H1 (cell line): ENCODE measurements at regions not wholly inside any gene's neighbourhood (a gene's known extent, or its start where the extent isn't known, plus 50 kb on each side); places are given as distances from the start of the nearest gene placed in this dataset.

Source experiments
- CTCF ChIA-PET: fragments of 300-600 bp; sonication (Branson Sonifier 250); formaldehyde crosslinking; loops from one replicate; lab custom pipeline; 2021; ENCODE audit not compliant: partially characterized antibody; lab: Charles Lee
- POLR2A ChIA-PET: fragments of 300-600 bp; sonication (Branson Sonifier 250); formaldehyde crosslinking; loops from one replicate; lab custom pipeline; 2021; ENCODE audit warnings: inconsistent platforms; ENCODE audit not compliant: partially characterized antibody; lab: Charles Lee
- DNase-seq, 2 experiments: peaks; one replicate each; pipeline versions ENCODE4 v3.0.0 to v3.0.0-alpha.2; 2010 to 2022; ENCODE audit warnings: low spot score in 2 of 2, low read depth in 1 of 2, mixed read lengths in 1 of 2
- FAIRE-seq: peaks from 2 replicates; lab custom pipeline; 2011; peaks lifted over from hg19 to GRCh38; lab: Jason Lieb, UNC
- H2AFZ ChIP-seq: 2 replicates; pipeline ENCODE4 v1.8.1; 2012; ENCODE audit warnings: low read length, inconsistent platforms
- H2AK5ac ChIP-seq: 2 replicates; pipeline ENCODE4 v1.6.1; 2013; ENCODE audit warnings: low read depth, low read length
- H2BK120ac ChIP-seq: replicated peaks from 2 replicates; pipeline ENCODE3; 2013; ENCODE audit warnings: low read depth, low read length, inconsistent platforms
- H2BK12ac ChIP-seq: 2 replicates; pipeline ENCODE4 v1.6.1; 2013; ENCODE audit warnings: low read depth, low read length
- H2BK15ac ChIP-seq: 2 replicates; pipeline ENCODE4 v1.6.1; 2013; ENCODE audit warnings: low read length
- H2BK20ac ChIP-seq: 2 replicates; pipeline ENCODE4 v1.6.1; 2013; ENCODE audit warnings: low read length
- H2BK5ac ChIP-seq: 2 replicates; pipeline ENCODE4 v1.6.1; 2013; ENCODE audit warnings: low read depth, low read length
- H3K14ac ChIP-seq: 2 replicates; pipeline ENCODE4 v1.6.1; 2013; ENCODE audit warnings: inconsistent platforms; ENCODE audit not compliant: insufficient read length
- H3K18ac ChIP-seq: 2 replicates; pipeline ENCODE4 v1.6.1; 2013; ENCODE audit warnings: low read length; ENCODE audit errors: extremely low read depth
- H3K23ac ChIP-seq: 2 replicates; pipeline ENCODE4 v1.6.1; 2013; ENCODE audit warnings: inconsistent platforms; ENCODE audit not compliant: insufficient read length
- H3K23me2 ChIP-seq: 2 replicates; pipeline ENCODE4 v1.6.1; 2013; ENCODE audit warnings: low read depth, low read length
- H3K27ac ChIP-seq: 2 replicates; pipeline ENCODE4 v1.6.1; 2011; ENCODE audit warnings: low read depth, low read length, inconsistent platforms
- H3K27me3 ChIP-seq, 4 experiments: replicated peaks in 1 of 4; 1 replicate in 1 of 4; 2 replicates in 3 of 4; pipeline versions ENCODE4 v1.6.1 to v1.8.1; 2011 to 2013; ENCODE audit warnings: low read length in 3 of 4, mild to moderate bottlenecking in 3 of 4, inconsistent platforms in 2 of 4, mixed read lengths in 2 of 4, moderate library complexity in 1 of 4; ENCODE audit not compliant: control insufficient read depth in 3 of 4, insufficient read depth in 3 of 4; ENCODE audit errors: extremely low read depth in 1 of 4
- H3K36me3 ChIP-seq, 4 experiments: 2 replicates each; pipeline versions ENCODE4 v1.6.1 to v1.8.1; 2011 to 2013; ENCODE audit warnings: mild to moderate bottlenecking in 4 of 4, low read length in 3 of 4, moderate library complexity in 2 of 4, control low read depth in 1 of 4, inconsistent platforms in 1 of 4; ENCODE audit not compliant: insufficient read depth in 4 of 4, control insufficient read depth in 2 of 4
- H3K4ac ChIP-seq: replicated peaks from 2 replicates; pipeline ENCODE3; 2013; ENCODE audit warnings: low read length, low read depth, mixed read lengths, inconsistent platforms; ENCODE audit not compliant: insufficient read length
- H3K4me1 ChIP-seq, 4 experiments: replicated peaks in 1 of 4; 1 replicate in 1 of 4; 2 replicates in 3 of 4; pipeline versions ENCODE4 v1.6.1 to v1.8.1; 2011 to 2013; ENCODE audit warnings: low read length in 3 of 4, inconsistent platforms in 2 of 4, mixed read lengths in 1 of 4; ENCODE audit not compliant: insufficient read depth in 4 of 4, control insufficient read depth in 3 of 4
- H3K4me2 ChIP-seq, 2 experiments: 2 replicates each; pipeline versions ENCODE4 v1.6.1 to v1.8.1; 2011 to 2013; ENCODE audit warnings: low read depth in 2 of 2, low read length in 2 of 2, control low read depth in 1 of 2, inconsistent platforms in 1 of 2, mild to moderate bottlenecking in 1 of 2; ENCODE audit not compliant: insufficient read depth in 1 of 2
- H3K4me3 ChIP-seq, 4 experiments: fragments of 200-600, 300-600 bp in 1 of 4; sonication (generic), shearing (Covaris generic), sonication (Bioruptor Twin) in 1 of 4; 2 replicates each; pipeline versions ENCODE4 v1.5.1 to v1.8.1; 2011 to 2016; ENCODE audit warnings: low read length in 4 of 4, low read depth in 3 of 4, control low read depth in 2 of 4, inconsistent platforms in 2 of 4, mild to moderate bottlenecking in 2 of 4, mixed read lengths in 1 of 4, moderate library complexity in 1 of 4; ENCODE audit not compliant: insufficient read depth in 2 of 4; ENCODE audit errors: extremely low read depth in 1 of 4
- H3K56ac ChIP-seq: replicated peaks from 2 replicates; pipeline ENCODE3; 2013; ENCODE audit warnings: low read depth, mild to moderate bottlenecking, mixed read lengths, low read length, inconsistent platforms; ENCODE audit not compliant: insufficient read length
- H3K79me1 ChIP-seq: 2 replicates; pipeline ENCODE4 v1.6.1; 2013; ENCODE audit warnings: low read depth, low read length, control low read depth
- H3K79me2 ChIP-seq, 2 experiments: 2 replicates each; pipeline versions ENCODE4 v1.6.1 to v1.8.1; 2012 to 2013; ENCODE audit warnings: low read length in 2 of 2, mild to moderate bottlenecking in 2 of 2, inconsistent platforms in 1 of 2; ENCODE audit not compliant: insufficient read depth in 2 of 2, control insufficient read depth in 1 of 2
- H3K9ac ChIP-seq, 4 experiments: replicated peaks in 1 of 4; 1 replicate in 1 of 4; 2 replicates in 3 of 4; pipeline versions ENCODE4 v1.6.1 to v1.8.1; 2011 to 2013; ENCODE audit warnings: low read depth in 3 of 4, low read length in 3 of 4, control low read depth in 2 of 4, mild to moderate bottlenecking in 2 of 4, moderate library complexity in 2 of 4, inconsistent platforms in 1 of 4; ENCODE audit errors: extremely low read depth in 1 of 4
- H3K9me3 ChIP-seq, 2 experiments: 2 replicates each; pipeline versions ENCODE4 v1.6.1 to v1.8.1; 2012 to 2013; ENCODE audit warnings: mild to moderate bottlenecking in 2 of 2, moderate library complexity in 2 of 2, control low read depth in 1 of 2, inconsistent platforms in 1 of 2, low read depth in 1 of 2, low read length in 1 of 2, mixed read lengths in 1 of 2; ENCODE audit not compliant: insufficient read depth in 2 of 2
- H4K20me1 ChIP-seq, 2 experiments: replicated peaks in 1 of 2; 2 replicates each; pipeline versions ENCODE3 to v1.8.1; 2011 to 2013; ENCODE audit warnings: inconsistent platforms in 2 of 2, low read length in 2 of 2, mild to moderate bottlenecking in 1 of 2; ENCODE audit not compliant: insufficient read depth in 2 of 2, control insufficient read depth in 1 of 2
- H4K5ac ChIP-seq: 2 replicates; pipeline ENCODE4 v1.6.1; 2013; ENCODE audit warnings: low read length, low read depth, mixed read lengths, inconsistent platforms; ENCODE audit not compliant: insufficient read length
- H4K8ac ChIP-seq: 2 replicates; pipeline ENCODE4 v1.8.0; 2013; ENCODE audit warnings: mild to moderate bottlenecking, moderate library complexity, low read length, inconsistent platforms; ENCODE audit not compliant: insufficient read depth; ENCODE audit errors: extremely low read depth
- H4K91ac ChIP-seq: replicated peaks from 2 replicates; pipeline ENCODE3; 2013; ENCODE audit warnings: low read length, mixed read lengths, inconsistent platforms; ENCODE audit not compliant: insufficient read length
- CBX8 ChIP-seq: fragments of 300-800, 300-1000 bp; sonication (generic); IDR thresholded peaks from 2 replicates; pipeline ENCODE4 v1.7.1; 2016; ENCODE audit warnings: low read depth, low read length, borderline replicate concordance
- CEBPB ChIP-seq: IDR thresholded peaks from 2 replicates; pipeline ENCODE4 v1.6.1; 2012; ENCODE audit warnings: low read depth, low read length
- CHD1 ChIP-seq: IDR thresholded peaks from 2 replicates; pipeline ENCODE4 v1.6.1; 2012; ENCODE audit warnings: low read depth, low read length, improper control_type of control experiment
- EGR1 ChIP-seq: IDR thresholded peaks from 2 replicates; pipeline ENCODE4 v1.6.1; 2011; ENCODE audit warnings: low read depth, low read length, borderline replicate concordance
- EP300 ChIP-seq, 2 experiments: IDR thresholded peaks; 1 replicate in 1 of 2; 2 replicates in 1 of 2; pipeline ENCODE4 v1.6.1; 2011 to 2012; ENCODE audit warnings: low read depth in 2 of 2, low read length in 2 of 2, mild to moderate bottlenecking in 2 of 2, borderline replicate concordance in 1 of 2, inconsistent platforms in 1 of 2, moderate library complexity in 1 of 2
- JUN ChIP-seq: IDR thresholded peaks from 2 replicates; pipeline ENCODE4 v1.6.1; 2011; ENCODE audit warnings: low read depth, mild to moderate bottlenecking, improper control_type of control experiment, low read length
- KDM5A ChIP-seq: fragments of 200-600 bp; IDR thresholded peaks from 2 replicates; pipeline ENCODE4 v1.7.1; 2012; ENCODE audit warnings: mild to moderate bottlenecking, low read length, inconsistent platforms, mixed read lengths
- NRF1 ChIP-seq: IDR thresholded peaks from 2 replicates; pipeline ENCODE4 v1.6.1; 2011; ENCODE audit warnings: mild to moderate bottlenecking, low read depth, low read length, improper control_type of control experiment
- POLR2AphosphoS5 ChIP-seq: IDR thresholded peaks from 2 replicates; pipeline ENCODE4 v1.6.1; 2011; ENCODE audit warnings: low read depth, low read length
- RAD21 ChIP-seq, 2 experiments: IDR thresholded peaks in 1 of 2; conservative IDR thresholded peaks in 1 of 2; 2 replicates each; pipeline ENCODE4 v1.6.1; 2011; ENCODE audit warnings: low read depth in 2 of 2, low read length in 2 of 2, improper control_type of control experiment in 1 of 2, inconsistent platforms in 1 of 2, mild to moderate bottlenecking in 1 of 2, moderate library complexity in 1 of 2
- SIN3A ChIP-seq, 2 experiments: IDR thresholded peaks in 1 of 2; conservative IDR thresholded peaks in 1 of 2; 2 replicates each; pipeline ENCODE4 v1.6.1; 2011 to 2012; ENCODE audit warnings: low read length in 2 of 2, improper control_type of control experiment in 1 of 2, low read depth in 1 of 2, mild to moderate bottlenecking in 1 of 2
- SIRT6 ChIP-seq: IDR thresholded peaks from one replicate; pipeline ENCODE4 v1.7.1; 2012; ENCODE audit warnings: low read length, inconsistent platforms
- SIX5 ChIP-seq: IDR thresholded peaks from 2 replicates; pipeline ENCODE4 v1.6.1; 2011; ENCODE audit warnings: mild to moderate bottlenecking, low read depth, low read length
- SP4 ChIP-seq: IDR thresholded peaks from 2 replicates; pipeline ENCODE4 v1.6.1; 2012; ENCODE audit warnings: low read length, inconsistent platforms
- TAF7 ChIP-seq: optimal IDR thresholded peaks from 2 replicates; pipeline ENCODE3; 2011; ENCODE audit warnings: low read depth, mild to moderate bottlenecking, inconsistent platforms, low read length, moderate library complexity, borderline replicate concordance
- YY1 ChIP-seq: IDR thresholded peaks from 2 replicates; pipeline ENCODE4 v1.6.1; 2011; ENCODE audit warnings: low read depth, mild to moderate bottlenecking, low read length
- WGBS, 2 experiments: shearing (Covaris generic) in 1 of 2; methylation state at CpG; one replicate each; pipeline versions ENCODE4 v1.1.6 to v1.1.7; 2013 to 2015; ENCODE audit warnings: low lambda C conversion rate in 2 of 2, mixed read lengths in 2 of 2, inconsistent platforms in 1 of 2, low coverage in 1 of 2, missing lambda C conversion rate in 1 of 2; ENCODE audit not compliant: insufficient replicate concordance in 2 of 2, insufficient coverage in 1 of 2, insufficient read length in 1 of 2; ENCODE audit errors: extremely low coverage in 1 of 2, missing lambda C conversion rate in 1 of 2; 5-methylcytosine and 5-hydroxymethylcytosine counted together

GRCh38 chr6:82785206-82785605, 280.4 kb downstream of the UBE3D start:
- Histone ChIP-seq H3K4ac (no peak overlapping the region), H3K79me2 (no peaks in the 10 kb centered on the region), H3K4me3 (no peak overlapping the region), H3K4me1 (no peaks in the 10 kb centered on the region; a peak in 1 of 7 replicates), H3K36me3 (no peaks in the 10 kb centered on the region), H2BK120ac (no peak overlapping the region), H4K5ac (no peak overlapping the region), H3K56ac (no peak overlapping the region), H3K9ac (no peak overlapping the region), H4K8ac (no peak overlapping the region), H3K9me3 (no peaks in the 10 kb centered on the region), H4K20me1 (no peaks in the 10 kb centered on the region), H2BK15ac (no peak overlapping the region), H2BK5ac (no peak overlapping the region), H3K27me3 (no peaks in the 10 kb centered on the region), H2AK5ac (no peak overlapping the region), H2AFZ (no peak overlapping the region), H2BK12ac (no peak overlapping the region), H3K23me2 (no peaks in the 10 kb centered on the region), H3K18ac (no peak overlapping the region), H3K14ac (no peak overlapping the region), H3K4me2 (no peak overlapping the region), H2BK20ac (no peak overlapping the region), H3K27ac (no peak overlapping the region), H3K23ac (no peak overlapping the region), H4K91ac (no peak overlapping the region), H3K79me1 (no peaks in the 10 kb centered on the region)
- 86% methylated on average over 2 of the region's 2 CpGs; no CpG with 5 or more reads in 1 of the 2 experiments for WGBS, 2 experiments
- FAIRE-seq (no peak), DNase-seq (no peak)
- ChIA-PET POLR2A (no interaction called here), CTCF (interaction anchor here (0.6 to 2.2 kb wide), 5 partner anchors 11 to 513 kb away, joined by 3 to 6 read pairs (median 4); no protein-coding TSS in a partner anchor)
- TF ChIP-seq SIX5: no peak
- TF ChIP-seq CBX8: no peak
- no peak for TF ChIP-seq EP300 (IDR thresholded peaks at IDR 0.05; ENCODE audit: borderline replicate concordance in 1 of 2, low read depth in 2 of 2, low read length in 2 of 2)
- no peak for TF ChIP-seq TAF7
- no peak for TF ChIP-seq CHD1
- no peak for TF ChIP-seq KDM5A
- no peak for TF ChIP-seq SIN3A (conservative IDR thresholded peaks at IDR 0.05 in 1 of 2, IDR thresholded peaks at IDR 0.05 in 1 of 2; ENCODE audit: low read depth in 1 of 2, low read length in 2 of 2)
- no peak for TF ChIP-seq NRF1
- no peak for TF ChIP-seq SIRT6
- no peak for TF ChIP-seq JUN
- TF ChIP-seq CEBPB: no peak
- TF ChIP-seq POLR2AphosphoS5: no peak
- TF ChIP-seq RAD21 (IDR thresholded peaks at IDR 0.05 in 1 of 2, conservative IDR thresholded peaks at IDR 0.05 in 1 of 2; ENCODE audit: low read depth in 2 of 2, low read length in 2 of 2): no peak
- TF ChIP-seq EGR1: no peak
- TF ChIP-seq SP4: no peak
- TF ChIP-seq YY1: no peak
